ENCODE measurements at regions not wholly inside any gene's neighbourhood (a gene's known extent, or its start where the extent isn't known, plus 50 kb on each side); places are given as distances from the start of the nearest gene placed in this dataset.

GRCh38 chr1:55517036-55517435 is 301.9 kb upstream of the USP24 start:
- TF ChIP-seq EP300 (IDR thresholded peaks at IDR 0.05; ENCODE audit: borderline replicate concordance) (no peak), REST (IDR thresholded peaks at IDR 0.05; ENCODE audit: low read depth) (no peak), TAF1 (IDR thresholded peaks at IDR 0.05; ENCODE audit: low read depth) (no peak), TCF12 (IDR thresholded peaks at IDR 0.05; ENCODE audit: low read depth) (no peak), USF1 (IDR thresholded peaks at IDR 0.05) (no peak)
